ENCODE measurements at regions not wholly inside any gene's neighbourhood (a gene's known extent, or its start where the extent isn't known, plus 50 kb on each side); places are given as distances from the start of the nearest gene placed in this dataset.

DNA sequence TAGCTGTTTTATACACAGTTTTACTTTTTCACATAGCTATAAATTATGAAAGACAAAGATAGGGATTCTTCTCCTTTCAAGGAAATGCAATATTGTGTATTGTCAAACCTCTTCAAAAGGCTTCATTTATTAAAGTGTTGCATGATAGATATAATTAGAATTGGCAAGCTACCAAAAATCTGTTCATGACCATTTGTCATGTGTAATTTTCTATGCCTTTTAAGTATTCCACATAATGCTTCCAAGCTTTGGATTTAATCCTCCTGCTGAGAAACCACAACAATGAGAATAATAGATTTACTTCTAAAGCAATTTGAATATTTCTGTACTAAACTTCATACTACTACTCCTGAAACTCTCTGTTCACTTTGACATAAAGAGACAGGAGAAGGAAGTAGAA lies 403.2 kb upstream of the CCDC179 start:
- TF ChIP-seq, protein P1, sequence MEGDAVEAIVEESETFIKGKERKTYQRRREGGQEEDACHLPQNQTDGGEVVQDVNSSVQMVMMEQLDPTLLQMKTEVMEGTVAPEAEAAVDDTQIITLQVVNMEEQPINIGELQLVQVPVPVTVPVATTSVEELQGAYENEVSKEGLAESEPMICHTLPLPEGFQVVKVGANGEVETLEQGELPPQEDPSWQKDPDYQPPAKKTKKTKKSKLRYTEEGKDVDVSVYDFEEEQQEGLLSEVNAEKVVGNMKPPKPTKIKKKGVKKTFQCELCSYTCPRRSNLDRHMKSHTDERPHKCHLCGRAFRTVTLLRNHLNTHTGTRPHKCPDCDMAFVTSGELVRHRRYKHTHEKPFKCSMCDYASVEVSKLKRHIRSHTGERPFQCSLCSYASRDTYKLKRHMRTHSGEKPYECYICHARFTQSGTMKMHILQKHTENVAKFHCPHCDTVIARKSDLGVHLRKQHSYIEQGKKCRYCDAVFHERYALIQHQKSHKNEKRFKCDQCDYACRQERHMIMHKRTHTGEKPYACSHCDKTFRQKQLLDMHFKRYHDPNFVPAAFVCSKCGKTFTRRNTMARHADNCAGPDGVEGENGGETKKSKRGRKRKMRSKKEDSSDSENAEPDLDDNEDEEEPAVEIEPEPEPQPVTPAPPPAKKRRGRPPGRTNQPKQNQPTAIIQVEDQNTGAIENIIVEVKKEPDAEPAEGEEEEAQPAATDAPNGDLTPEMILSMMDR (IDR thresholded peaks at IDR 0.05), result no peak
- no peak for TF ChIP-seq POLR2A (IDR thresholded peaks at IDR 0.05)
